Ovary (tissue), 3 donors: ENCODE measurements at regions not wholly inside any gene's neighbourhood (a gene's known extent, or its start where the extent isn't known, plus 50 kb on each side); places are given as distances from the start of the nearest gene placed in this dataset.

Experiments used
- EP300 ChIP-seq: sonication (generic); formaldehyde crosslinking; IDR thresholded peaks from one replicate; pipeline ENCODE4 v1.6.1; 2017; ENCODE audit warnings: antibody characterized with exemption
- POLR2A ChIP-seq: fragments of 450-650 bp; IDR thresholded peaks from one replicate; pipeline ENCODE4 v1.6.1; 2017; ENCODE audit warnings: antibody characterized with exemption, mild to moderate bottlenecking, moderate library complexity
- TF ChIP-seq, protein P1 (sequence below), 3 donors: fragments of 450-650 bp in 2 of 3; fragments of 200-600 bp in 1 of 3; IDR thresholded peaks; one replicate each; pipeline versions ENCODE4 v1.5.1 to v1.8.0; 2016 to 2022; ENCODE audit warnings: antibody characterized with exemption in 3 of 3, mild to moderate bottlenecking in 1 of 3
- donor health status: DM: no; HTN: no; CAD: no.

GRCh38 chr1:201758499-201759050 lies 70.4 kb upstream of the IPO9 start:
- TF ChIP-seq, protein P1, sequence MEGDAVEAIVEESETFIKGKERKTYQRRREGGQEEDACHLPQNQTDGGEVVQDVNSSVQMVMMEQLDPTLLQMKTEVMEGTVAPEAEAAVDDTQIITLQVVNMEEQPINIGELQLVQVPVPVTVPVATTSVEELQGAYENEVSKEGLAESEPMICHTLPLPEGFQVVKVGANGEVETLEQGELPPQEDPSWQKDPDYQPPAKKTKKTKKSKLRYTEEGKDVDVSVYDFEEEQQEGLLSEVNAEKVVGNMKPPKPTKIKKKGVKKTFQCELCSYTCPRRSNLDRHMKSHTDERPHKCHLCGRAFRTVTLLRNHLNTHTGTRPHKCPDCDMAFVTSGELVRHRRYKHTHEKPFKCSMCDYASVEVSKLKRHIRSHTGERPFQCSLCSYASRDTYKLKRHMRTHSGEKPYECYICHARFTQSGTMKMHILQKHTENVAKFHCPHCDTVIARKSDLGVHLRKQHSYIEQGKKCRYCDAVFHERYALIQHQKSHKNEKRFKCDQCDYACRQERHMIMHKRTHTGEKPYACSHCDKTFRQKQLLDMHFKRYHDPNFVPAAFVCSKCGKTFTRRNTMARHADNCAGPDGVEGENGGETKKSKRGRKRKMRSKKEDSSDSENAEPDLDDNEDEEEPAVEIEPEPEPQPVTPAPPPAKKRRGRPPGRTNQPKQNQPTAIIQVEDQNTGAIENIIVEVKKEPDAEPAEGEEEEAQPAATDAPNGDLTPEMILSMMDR (IDR thresholded peaks at IDR 0.05), result no peak
- TF ChIP-seq POLR2A (no peak), EP300 (no peak)
